GM10266 (cell line): ENCODE measurements at regions not wholly inside any gene's neighbourhood (a gene's known extent, or its start where the extent isn't known, plus 50 kb on each side); places are given as distances from the start of the nearest gene placed in this dataset.

Experiments
- DNase-seq: peaks from one replicate; pipeline ENCODE4 v3.0.0; 2012; ENCODE audit errors: extremely low spot score
- CTCF ChIP-seq: IDR thresholded peaks from 2 replicates; pipeline ENCODE4 v1.5.1; 2012; ENCODE audit warnings: mild to moderate bottlenecking, low read depth; ENCODE audit not compliant: control insufficient read depth, insufficient read depth; ENCODE audit errors: missing control alignments

GRCh38 chr7:65250697-65251395 lies 122.8 kb upstream of the ZNF92 start:
- TF ChIP-seq CTCF: no peak
- no peak for DNase-seq

GRCh38 chr7:65250216-65250615 lies 123.4 kb upstream of the ZNF92 start:
- no peak for DNase-seq
- TF ChIP-seq CTCF: no peak

GRCh38 chr7:65247491-65247890 lies 126.2 kb upstream of the ZNF92 start:
- no peak for DNase-seq
- TF ChIP-seq CTCF: no peak

GRCh38 chr7:65239707-65240352 lies 133.8 kb upstream of the ZNF92 start:
- no peak for TF ChIP-seq CTCF
- DNase-seq: no peak

- no peak for DNase-seq
- TF ChIP-seq CTCF: no peak
Measured at GRCh38 chr7:65239324-65239706, 134.3 kb upstream of the ZNF92 start.

- TF ChIP-seq CTCF: no peak
- DNase-seq: no peak
Measured at GRCh38 chr7:65238785-65239184, 134.9 kb upstream of the ZNF92 start.

- no peak for TF ChIP-seq CTCF
- DNase-seq: no peak
Measured at GRCh38 chr7:65235586-65235985, 138.1 kb upstream of the ZNF92 start.
